ENCODE measurements at regions not wholly inside any gene's neighbourhood (a gene's known extent, or its start where the extent isn't known, plus 50 kb on each side); places are given as distances from the start of the nearest gene placed in this dataset.

GRCh38 chr10:89115876-89116627, 91.1 kb downstream of the CH25H start:
- DNase-seq: no peak
- Mint-ChIP-seq H3K9me3 (peaks cover 2% of the 10 kb centered on the region), H3K4me3 (no peak overlapping the region)

DNA sequence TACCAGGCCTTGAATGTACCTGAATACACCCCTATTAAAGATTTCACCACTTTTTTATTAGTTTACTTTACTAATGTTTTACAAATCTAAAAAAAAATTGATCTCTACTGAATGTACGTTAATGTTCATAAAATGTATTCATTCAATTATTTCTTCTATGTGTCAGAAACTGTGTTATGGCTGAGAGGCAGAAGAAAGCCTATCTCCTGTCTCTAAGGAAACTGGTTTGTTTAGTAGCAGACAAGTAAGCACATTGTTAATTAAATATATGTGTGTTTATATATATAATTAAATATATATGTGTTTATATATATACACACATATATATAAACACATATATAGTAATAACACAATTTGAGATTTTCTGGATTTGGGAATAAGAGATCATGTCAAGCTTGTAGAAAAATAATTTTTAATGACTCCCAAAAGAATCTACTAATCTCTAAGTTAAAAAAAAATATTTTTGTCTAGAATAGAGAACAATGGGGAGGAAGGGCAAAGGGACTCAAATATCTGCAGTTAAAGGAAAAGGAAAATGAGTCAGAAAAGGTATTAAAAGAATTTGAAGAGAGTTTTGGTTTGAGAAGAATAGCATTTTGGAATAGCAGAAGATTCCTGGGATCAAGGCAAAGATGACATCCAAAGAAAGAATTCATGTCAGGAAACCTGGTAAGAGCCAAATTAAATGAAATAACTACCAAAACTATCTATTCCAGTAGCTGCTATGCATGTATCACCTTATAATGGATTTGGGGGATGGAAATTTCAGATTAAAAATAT, 92.1 kb downstream of the CH25H start:
- DNase-seq: no peak
- no peaks in the 10 kb centered on the region for H3K36me3 Mint-ChIP-seq (ENCODE audit: low read depth)
- no peak overlapping the region for H3K4me3 Mint-ChIP-seq
- peaks cover 21% of the 10 kb centered on the region for H3K27me3 Mint-ChIP-seq
- H3K27ac Mint-ChIP-seq: no peak overlapping the region
- no peaks in the 10 kb centered on the region for H3K4me1 Mint-ChIP-seq (ENCODE audit: low read depth)
- H3K9me3 Mint-ChIP-seq: peaks cover 2% of the 10 kb centered on the region

More at GRCh38 chr10:89115876-89116627, 91.1 kb downstream of the CH25H start:
- H3K36me3 Mint-ChIP-seq (ENCODE audit: low read depth): no peaks in the 10 kb centered on the region
- H3K27ac Mint-ChIP-seq: no peak overlapping the region
- H3K4me1 Mint-ChIP-seq (ENCODE audit: low read depth): no peaks in the 10 kb centered on the region
- H3K27me3 Mint-ChIP-seq: peaks cover 24% of the 10 kb centered on the region

- DNase-seq: no peak
- Mint-ChIP-seq H3K4me1 (ENCODE audit: low read depth) (peaks cover 3% of the 10 kb centered on the region), H3K4me3 (no peak overlapping the region), H3K27me3 (no peaks in the 10 kb centered on the region), H3K27ac (no peak overlapping the region), H3K9me3 (no peaks in the 10 kb centered on the region), H3K36me3 (ENCODE audit: low read depth) (no peaks in the 10 kb centered on the region)
Measured at GRCh38 chr10:89102735-89103134, 104.4 kb downstream of the CH25H start.

GRCh38 chr10:89101943-89102342, 105.2 kb downstream of the CH25H start:
- Mint-ChIP-seq H3K36me3 (ENCODE audit: low read depth) (no peaks in the 10 kb centered on the region), H3K9me3 (no peaks in the 10 kb centered on the region), H3K27me3 (no peaks in the 10 kb centered on the region), H3K4me1 (ENCODE audit: low read depth) (peaks cover 3% of the 10 kb centered on the region), H3K4me3 (no peak overlapping the region), H3K27ac (no peak overlapping the region)
- DNase-seq: no peak

DNA sequence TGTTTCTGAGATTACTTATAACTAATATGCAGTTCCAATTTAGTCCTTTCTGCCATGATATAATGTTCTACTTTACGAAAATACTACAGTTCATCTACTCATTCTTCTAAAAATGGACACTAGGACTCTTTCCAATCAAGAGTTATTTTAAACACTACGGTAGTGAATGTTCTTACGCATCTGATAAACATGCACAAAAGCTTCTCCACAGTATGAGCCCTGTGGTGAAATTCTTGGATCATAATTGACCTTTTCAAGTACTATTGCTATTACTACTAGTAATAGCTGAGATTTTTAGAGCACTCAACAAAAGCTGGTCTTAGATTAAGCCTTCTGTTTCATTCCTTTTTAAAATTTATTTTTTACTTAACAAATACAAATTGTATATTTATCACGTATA, 106.4 kb downstream of the CH25H start:
- H3K4me3 Mint-ChIP-seq: no peak overlapping the region
- H3K4me1 Mint-ChIP-seq (ENCODE audit: low read depth): peaks cover 3% of the 10 kb centered on the region
- H3K27ac Mint-ChIP-seq: no peak overlapping the region
- DNase-seq: no peak
- no peaks in the 10 kb centered on the region for H3K27me3 Mint-ChIP-seq
- no peaks in the 10 kb centered on the region for H3K9me3 Mint-ChIP-seq
- no peaks in the 10 kb centered on the region for H3K36me3 Mint-ChIP-seq (ENCODE audit: low read depth)

GRCh38 chr10:89097226-89097625, 106.6 kb downstream of the FAS start:
- Mint-ChIP-seq H3K27ac (no peak overlapping the region), H3K4me1 (ENCODE audit: low read depth) (peaks cover 3% of the 10 kb centered on the region), H3K36me3 (ENCODE audit: low read depth) (no peaks in the 10 kb centered on the region), H3K4me3 (no peak overlapping the region), H3K9me3 (no peaks in the 10 kb centered on the region), H3K27me3 (no peaks in the 10 kb centered on the region)
- no peak for DNase-seq

DNA sequence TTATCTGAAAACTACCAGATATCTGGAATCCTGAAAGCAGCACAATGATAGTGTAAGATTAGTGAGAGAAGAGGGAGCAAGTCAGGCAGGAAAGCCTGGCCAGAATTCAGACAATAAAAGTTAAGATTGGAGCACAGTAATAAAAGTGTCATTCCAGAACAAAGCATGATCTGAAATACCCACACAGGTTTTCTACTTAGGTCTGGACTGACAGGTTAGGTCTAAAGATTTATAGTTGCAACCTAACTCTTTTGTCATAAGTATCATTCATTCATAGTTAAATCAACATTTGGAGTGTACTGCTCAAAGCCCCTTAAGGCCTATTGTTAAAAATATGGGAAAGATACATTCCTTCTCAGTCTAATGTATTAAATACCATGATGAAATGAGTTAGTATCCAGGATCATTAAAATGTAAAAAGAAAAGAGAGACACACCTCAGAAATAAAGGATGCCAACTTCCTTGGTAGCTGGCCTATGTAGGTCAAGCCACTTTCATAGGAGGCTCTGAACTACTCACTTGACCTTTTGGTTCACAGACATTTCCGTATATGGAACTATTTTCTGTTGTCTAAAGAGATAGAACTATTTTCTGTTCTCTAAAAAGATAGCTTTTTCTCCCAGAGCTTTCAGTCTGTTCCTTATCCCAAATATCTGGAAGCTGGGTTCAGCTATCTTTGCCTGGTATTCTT, 105.2 kb downstream of the FAS start:
- H3K4me1 Mint-ChIP-seq (ENCODE audit: low read depth): peaks cover 8% of the 10 kb centered on the region

DNA sequence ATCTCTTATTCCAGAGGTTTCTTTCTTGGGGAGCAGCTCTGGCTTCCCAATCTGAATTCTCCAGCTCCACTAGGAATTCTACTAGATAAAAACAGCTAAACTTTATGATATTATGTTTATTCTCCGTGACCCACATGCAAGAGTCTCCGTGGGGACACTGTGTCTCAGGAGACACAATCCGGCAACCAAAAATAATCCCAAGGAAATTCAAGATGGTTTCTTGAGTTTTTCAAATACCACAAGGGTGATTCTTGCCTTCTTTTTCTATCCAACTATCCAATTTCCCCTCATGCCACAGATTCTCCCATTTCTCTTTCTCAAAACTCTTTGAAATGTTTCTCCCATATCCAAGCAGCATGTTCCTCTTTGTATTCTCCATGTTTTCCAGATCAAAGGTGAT, 103.1 kb downstream of the FAS start:
- H3K4me1 Mint-ChIP-seq (ENCODE audit: low read depth): peaks cover 12% of the 10 kb centered on the region
- H3K36me3 Mint-ChIP-seq (ENCODE audit: low read depth): no peaks in the 10 kb centered on the region
- H3K4me3 Mint-ChIP-seq: no peak overlapping the region
- no peak overlapping the region for H3K27ac Mint-ChIP-seq
- no peak for DNase-seq
- no peaks in the 10 kb centered on the region for H3K9me3 Mint-ChIP-seq
- H3K27me3 Mint-ChIP-seq: peaks cover 6% of the 10 kb centered on the region

More for the DNA sequence above, 105.2 kb downstream of the FAS start:
- Mint-ChIP-seq H3K27me3 (peaks cover 6% of the 10 kb centered on the region), H3K9me3 (no peaks in the 10 kb centered on the region), H3K36me3 (ENCODE audit: low read depth) (no peaks in the 10 kb centered on the region), H3K4me3 (no peak overlapping the region), H3K27ac (no peak overlapping the region)
- no peak for DNase-seq

GRCh38 chr10:89092981-89093380, 102.4 kb downstream of the FAS start:
- H3K27me3 Mint-ChIP-seq: peaks cover 6% of the 10 kb centered on the region
- no peaks in the 10 kb centered on the region for H3K36me3 Mint-ChIP-seq (ENCODE audit: low read depth)
- H3K27ac Mint-ChIP-seq: no peak overlapping the region
- H3K4me3 Mint-ChIP-seq: no peak overlapping the region
- H3K4me1 Mint-ChIP-seq (ENCODE audit: low read depth): peaks cover 10% of the 10 kb centered on the region
- no peaks in the 10 kb centered on the region for H3K9me3 Mint-ChIP-seq
- DNase-seq: no peak

DNA sequence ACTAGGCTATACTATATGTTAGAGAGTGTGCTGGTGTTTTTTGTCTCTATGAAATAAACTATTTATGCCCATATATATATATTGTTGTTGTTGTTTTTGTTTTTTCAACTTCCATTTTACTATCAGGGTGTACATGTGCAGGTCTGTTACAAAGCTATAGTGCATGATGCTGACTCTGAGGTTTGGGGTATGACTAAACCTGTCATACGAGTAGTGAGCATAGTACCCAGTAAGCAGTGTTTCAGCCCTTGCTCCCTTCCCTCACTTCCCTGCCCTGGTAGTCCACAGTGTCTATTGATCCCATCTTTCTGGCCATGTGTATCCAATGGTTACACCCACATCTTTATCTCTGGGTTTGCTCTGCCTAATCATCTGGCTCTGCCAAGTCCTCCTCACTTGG, 101.8 kb downstream of the FAS start:
- Mint-ChIP-seq H3K4me1 (ENCODE audit: low read depth) (peaks cover 10% of the 10 kb centered on the region), H3K4me3 (no peak overlapping the region)

GRCh38 chr10:89091496-89091895, 100.9 kb downstream of the FAS start:
- Mint-ChIP-seq H3K9me3 (no peaks in the 10 kb centered on the region), H3K27ac (no peak overlapping the region), H3K36me3 (ENCODE audit: low read depth) (no peaks in the 10 kb centered on the region), H3K27me3 (peaks cover 6% of the 10 kb centered on the region), H3K4me3 (no peak overlapping the region), H3K4me1 (ENCODE audit: low read depth) (peaks cover 10% of the 10 kb centered on the region)
- DNase-seq: no peak

More for the DNA sequence above, 101.8 kb downstream of the FAS start:
- H3K9me3 Mint-ChIP-seq: no peaks in the 10 kb centered on the region
- no peaks in the 10 kb centered on the region for H3K36me3 Mint-ChIP-seq (ENCODE audit: low read depth)
- no peak for DNase-seq
- H3K27me3 Mint-ChIP-seq: peaks cover 6% of the 10 kb centered on the region
- H3K27ac Mint-ChIP-seq: no peak overlapping the region

DNA sequence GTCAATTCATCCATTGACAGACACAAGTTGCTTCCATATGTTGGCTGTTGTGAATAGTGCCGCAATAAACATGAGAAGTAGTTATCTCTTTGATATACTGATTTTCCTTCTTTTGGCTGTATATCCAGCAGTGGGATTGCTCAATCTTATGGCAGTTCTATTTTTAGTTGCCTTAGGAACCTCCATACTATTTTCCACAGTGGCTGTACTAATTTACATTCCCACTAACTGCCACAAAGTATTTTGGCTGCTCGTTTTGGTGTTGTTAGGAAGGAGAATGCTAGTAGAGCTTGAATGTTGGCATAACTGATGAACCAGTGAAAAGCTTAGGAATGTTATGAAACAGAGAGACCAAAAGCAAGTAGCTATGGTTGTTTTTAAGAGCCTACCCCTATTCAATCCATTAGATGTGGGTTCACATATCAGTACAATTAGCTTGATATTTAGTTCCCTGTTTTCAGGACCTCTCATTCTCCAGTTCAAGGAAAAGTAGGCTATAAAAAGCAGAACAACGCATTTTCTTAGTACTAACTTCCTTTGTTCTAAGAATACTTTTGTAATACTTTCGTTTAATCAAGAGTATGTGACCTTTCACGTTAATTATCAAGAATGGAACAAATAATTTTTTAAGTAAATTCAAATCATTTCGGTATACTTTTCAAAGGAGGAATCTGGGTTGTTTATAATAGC, 100.3 kb downstream of the FAS start:
- Mint-ChIP-seq H3K4me3 (no peak overlapping the region), H3K27ac (no peak overlapping the region), H3K36me3 (ENCODE audit: low read depth) (no peaks in the 10 kb centered on the region), H3K9me3 (no peaks in the 10 kb centered on the region), H3K4me1 (ENCODE audit: low read depth) (peaks cover 10% of the 10 kb centered on the region), H3K27me3 (peaks cover 6% of the 10 kb centered on the region)
- DNase-seq: no peak

DNA sequence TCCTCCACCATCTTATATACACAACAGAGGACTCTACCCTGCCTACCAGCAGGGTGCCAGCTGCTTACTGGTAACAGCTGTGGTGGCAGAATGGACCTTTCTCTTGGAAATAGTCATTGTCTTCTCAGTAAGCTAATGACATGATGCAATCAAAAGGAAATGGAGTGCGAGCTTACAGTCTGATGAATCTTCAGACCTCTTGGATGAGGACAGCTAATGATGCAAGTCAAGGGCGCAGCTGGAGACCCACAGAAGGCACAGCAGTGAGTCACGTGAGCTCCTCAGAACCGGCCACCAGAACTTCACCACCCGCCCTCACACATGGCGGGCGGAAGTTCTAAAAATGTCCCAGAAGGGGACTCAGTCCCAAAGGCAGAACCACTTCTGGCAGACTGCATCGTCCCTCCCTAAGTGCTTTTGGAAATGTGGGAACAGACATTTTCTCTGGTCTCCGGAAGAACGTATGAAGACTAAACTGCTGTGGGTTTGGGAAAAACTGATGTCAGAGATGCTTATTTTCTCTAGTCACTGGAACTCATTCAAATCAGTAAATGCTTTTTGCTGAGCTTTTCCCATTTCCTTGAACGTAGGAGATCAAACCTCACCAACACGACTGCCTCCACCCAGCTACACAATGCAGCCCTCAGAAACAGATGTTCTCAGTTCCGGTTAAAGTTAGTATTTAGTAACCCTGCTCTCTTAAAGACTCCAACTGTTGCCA, 96.4 kb downstream of the FAS start:
- Mint-ChIP-seq H3K9me3 (no peaks in the 10 kb centered on the region), H3K27ac (no peak overlapping the region), H3K4me3 (no peak overlapping the region), H3K36me3 (ENCODE audit: low read depth) (no peaks in the 10 kb centered on the region), H3K27me3 (peaks cover 5% of the 10 kb centered on the region), H3K4me1 (ENCODE audit: low read depth) (peaks cover 20% of the 10 kb centered on the region)
- DNase-seq: peak; percentile 37

DNA sequence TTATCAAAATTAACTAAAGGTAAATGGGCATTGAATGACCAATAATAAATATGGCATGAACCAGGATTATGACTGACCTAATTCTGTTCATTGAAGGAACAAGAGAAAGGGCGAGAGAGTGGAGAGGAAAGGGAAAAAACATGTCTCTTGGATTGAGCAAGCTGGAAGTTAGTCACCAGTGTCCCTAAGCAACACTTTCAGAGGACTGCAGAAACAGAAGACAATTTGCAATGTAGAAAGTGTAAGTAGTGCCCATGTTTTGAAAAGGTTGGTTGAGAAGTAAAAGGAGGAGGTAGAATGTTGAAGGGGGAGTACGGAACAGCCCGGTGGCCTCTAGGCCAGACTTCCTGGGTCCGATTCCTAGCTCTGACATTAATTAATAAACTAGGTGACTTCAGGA, 94.6 kb downstream of the FAS start:
- peaks cover 21% of the 10 kb centered on the region for H3K4me1 Mint-ChIP-seq (ENCODE audit: low read depth)
- H3K27ac Mint-ChIP-seq: no peak overlapping the region
- H3K4me3 Mint-ChIP-seq: no peak overlapping the region
- H3K36me3 Mint-ChIP-seq (ENCODE audit: low read depth): no peaks in the 10 kb centered on the region
- no peak for DNase-seq
- H3K9me3 Mint-ChIP-seq: no peaks in the 10 kb centered on the region
- no peaks in the 10 kb centered on the region for H3K27me3 Mint-ChIP-seq

Data from activated T-cell treated with anti-CD3 and anti-CD28 coated beads, Interleukin-2, amount 50 U/mL, for 24 hours (primary cell).